ENCODE measurements at regions not wholly inside any gene's neighbourhood (a gene's known extent, or its start where the extent isn't known, plus 50 kb on each side); places are given as distances from the start of the nearest gene placed in this dataset.

DNA sequence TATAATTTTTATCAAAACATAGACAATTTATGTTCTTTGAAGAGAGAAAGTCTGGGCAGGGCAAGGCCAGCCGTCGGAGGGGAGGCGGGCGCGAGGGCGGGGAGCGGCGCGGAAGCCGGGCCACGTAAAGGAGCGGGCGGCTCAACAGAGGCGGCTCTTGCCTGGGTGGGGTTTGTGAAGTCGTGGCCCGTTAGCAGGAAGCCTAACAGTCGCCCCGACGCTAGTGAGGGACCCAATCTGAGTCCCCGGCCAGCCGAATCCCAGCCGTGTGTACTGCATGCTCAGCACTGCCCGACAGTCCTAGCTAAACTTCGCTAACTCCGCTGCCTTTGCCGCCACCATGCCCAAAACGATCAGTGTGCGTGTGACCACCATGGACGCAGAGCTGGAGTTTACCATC lies 1129.2 kb downstream of the CDH9 start:
- Histone ChIP-seq H3K27ac (ENCODE audit: low read length) (no peak overlapping the region), H3K4me1 (ENCODE audit: low read length) (no peaks in the 10 kb centered on the region), H3K4me2 (ENCODE audit: low read depth, low read length) (no peak overlapping the region), H3K36me3 (replicated peaks; ENCODE audit: insufficient read depth, low read length) (no peaks in the 10 kb centered on the region), H3K9ac (ENCODE audit: low read length) (no peak overlapping the region), H3K9me2 (replicated peaks; ENCODE audit: insufficient read depth, low read length) (no peaks in the 10 kb centered on the region), H3F3A (ENCODE audit: insufficient read depth, low read length) (no peaks in the 10 kb centered on the region), H3K4me3 (ENCODE audit: low read length) (no peak overlapping the region), H3K9me3 (replicated peaks; ENCODE audit: insufficient read depth, low read length) (no peaks in the 10 kb centered on the region), H2AFZ (ENCODE audit: low read length) (no peak overlapping the region), H3K79me2 (ENCODE audit: low read length) (no peaks in the 10 kb centered on the region), H4K20me1 (ENCODE audit: insufficient read depth, low read length) (no peaks in the 10 kb centered on the region), H3K27me3 (replicated peaks; ENCODE audit: insufficient read depth, low read length) (no peaks in the 10 kb centered on the region)
- no peak for DNase-seq
- no peak for TF ChIP-seq EZH2 (optimal IDR thresholded peaks at IDR 0.05; ENCODE audit: low read depth, low read length)
- no peak for TF ChIP-seq CTCF (IDR thresholded peaks at IDR 0.05; ENCODE audit: low read length)
- TF ChIP-seq EZH2phosphoT487 (IDR thresholded peaks at IDR 0.05; ENCODE audit: low read length) = no peak

DNA sequence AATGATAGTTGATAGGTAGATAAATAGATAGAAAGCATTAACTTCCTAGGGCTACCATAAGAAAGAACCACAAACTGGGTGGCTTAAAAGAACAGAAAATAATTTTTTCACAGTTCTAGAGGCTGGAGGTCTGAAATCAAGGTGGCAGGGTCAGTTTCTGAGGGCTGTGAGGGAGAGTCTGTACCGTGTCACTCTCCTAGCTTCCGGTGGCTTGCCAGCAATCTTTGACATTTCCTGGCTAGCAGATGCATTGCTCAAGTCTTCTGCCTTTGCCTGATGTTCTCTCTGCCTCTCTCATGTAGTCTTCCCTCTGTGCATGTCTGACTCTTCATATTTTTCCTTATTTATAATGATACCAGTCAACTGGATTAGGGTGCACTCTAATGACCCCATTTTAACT lies 1132.7 kb downstream of the CDH9 start:
- DNase-seq = no peak
- Histone ChIP-seq H3K27me3 (replicated peaks; ENCODE audit: insufficient read depth, low read length) (no peaks in the 10 kb centered on the region), H3K9me3 (replicated peaks; ENCODE audit: insufficient read depth, low read length) (no peaks in the 10 kb centered on the region), H3K4me2 (ENCODE audit: low read depth, low read length) (no peak overlapping the region), H3K4me3 (ENCODE audit: low read length) (no peak overlapping the region), H3K27ac (ENCODE audit: low read length) (no peak overlapping the region), H3K79me2 (ENCODE audit: low read length) (no peaks in the 10 kb centered on the region), H3K36me3 (replicated peaks; ENCODE audit: insufficient read depth, low read length) (no peaks in the 10 kb centered on the region), H3F3A (ENCODE audit: insufficient read depth, low read length) (no peaks in the 10 kb centered on the region), H4K20me1 (ENCODE audit: insufficient read depth, low read length) (no peaks in the 10 kb centered on the region), H3K9ac (ENCODE audit: low read length) (no peak overlapping the region), H3K9me2 (replicated peaks; ENCODE audit: insufficient read depth, low read length) (no peaks in the 10 kb centered on the region), H3K4me1 (ENCODE audit: low read length) (no peaks in the 10 kb centered on the region), H2AFZ (ENCODE audit: low read length) (no peak overlapping the region)
- TF ChIP-seq EZH2 (optimal IDR thresholded peaks at IDR 0.05; ENCODE audit: low read depth, low read length) (no peak), CTCF (IDR thresholded peaks at IDR 0.05; ENCODE audit: low read length) (no peak), EZH2phosphoT487 (IDR thresholded peaks at IDR 0.05; ENCODE audit: low read length) (no peak)

DNA sequence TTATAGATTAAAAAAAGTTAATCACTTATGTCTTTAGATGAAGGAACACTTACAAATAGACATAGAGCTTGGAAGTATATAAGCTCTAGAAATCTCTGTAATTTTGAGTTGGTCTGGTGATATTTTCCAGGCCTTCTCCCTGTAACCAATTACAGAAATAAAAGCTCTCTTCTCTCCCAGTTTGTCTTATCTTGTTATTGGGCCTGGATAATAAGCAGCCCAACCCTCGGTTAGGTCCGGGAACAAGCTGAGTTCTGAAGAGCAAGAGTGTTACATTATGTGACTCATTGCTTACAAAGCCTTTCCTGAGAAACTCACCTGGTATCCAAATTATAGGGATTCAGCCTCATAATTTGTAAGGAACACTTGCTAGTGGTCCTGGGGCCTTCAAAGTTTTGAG lies 1146.2 kb downstream of the CDH9 start:
- no peak for DNase-seq
- H3K4me1 ChIP-seq (ENCODE audit: low read length) = no peaks in the 10 kb centered on the region

More for the DNA sequence above, 1146.2 kb downstream of the CDH9 start:
- H3K4me2 ChIP-seq (ENCODE audit: low read depth, low read length) = no peak overlapping the region
- H4K20me1 ChIP-seq (ENCODE audit: insufficient read depth, low read length) = no peaks in the 10 kb centered on the region
- H3K9me3 ChIP-seq (replicated peaks; ENCODE audit: insufficient read depth, low read length) = no peaks in the 10 kb centered on the region
- H2AFZ ChIP-seq (ENCODE audit: low read length) = no peak overlapping the region
- H3K9me2 ChIP-seq (replicated peaks; ENCODE audit: insufficient read depth, low read length) = no peaks in the 10 kb centered on the region
- H3K9ac ChIP-seq (ENCODE audit: low read length) = no peak overlapping the region
- no peak overlapping the region for H3K4me3 ChIP-seq (ENCODE audit: low read length)
- no peak overlapping the region for H3K27ac ChIP-seq (ENCODE audit: low read length)
- no peaks in the 10 kb centered on the region for H3K27me3 ChIP-seq (replicated peaks; ENCODE audit: insufficient read depth, low read length)
- H3K79me2 ChIP-seq (ENCODE audit: low read length) = no peaks in the 10 kb centered on the region
- TF ChIP-seq EZH2 (optimal IDR thresholded peaks at IDR 0.05; ENCODE audit: low read depth, low read length) = no peak
- TF ChIP-seq EZH2phosphoT487 (IDR thresholded peaks at IDR 0.05; ENCODE audit: low read length) = no peak
- TF ChIP-seq CTCF (IDR thresholded peaks at IDR 0.05; ENCODE audit: low read length) = no peak
- H3F3A ChIP-seq (ENCODE audit: insufficient read depth, low read length) = no peaks in the 10 kb centered on the region
- no peaks in the 10 kb centered on the region for H3K36me3 ChIP-seq (replicated peaks; ENCODE audit: insufficient read depth, low read length)

Data from MM.1S (cell line).